GM21390 (cell line): ENCODE measurements at regions not wholly inside any gene's neighbourhood (a gene's known extent, or its start where the extent isn't known, plus 50 kb on each side); places are given as distances from the start of the nearest gene placed in this dataset.
"Not testable (repeated sequence)": the region's sequence is repeated elsewhere in the genome, so short reads cannot be mapped to it uniquely, and the experiment has no call there.

ENCODE experiments used
- ATAC-seq: cut with Tn5 transposase; IDR thresholded peaks from one replicate; pipeline ENCODE4 v1.9.1; 2021; ENCODE audit not compliant: unreplicated experiment

DNA sequence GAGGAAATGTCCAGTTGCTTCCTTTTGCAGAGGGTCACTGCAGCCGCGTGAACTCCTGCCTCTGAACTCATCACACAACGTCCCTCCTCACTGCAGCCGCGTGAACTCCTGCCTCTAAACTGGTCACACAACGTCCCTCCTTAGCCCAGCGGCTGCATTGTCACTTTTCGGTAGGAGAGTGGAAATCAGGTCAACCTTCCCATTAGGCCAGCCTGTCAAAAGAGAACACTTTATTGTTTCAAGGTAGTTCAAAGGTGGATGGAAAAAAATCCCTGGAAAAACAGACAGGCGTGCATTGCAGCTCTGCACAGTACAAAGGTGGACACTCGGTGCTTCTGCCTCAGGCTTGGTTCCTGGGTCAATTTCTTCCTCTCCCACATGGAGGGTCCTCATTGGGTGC lies 280.2 kb downstream of the FOXL1 start:
- no peak for ATAC-seq

DNA sequence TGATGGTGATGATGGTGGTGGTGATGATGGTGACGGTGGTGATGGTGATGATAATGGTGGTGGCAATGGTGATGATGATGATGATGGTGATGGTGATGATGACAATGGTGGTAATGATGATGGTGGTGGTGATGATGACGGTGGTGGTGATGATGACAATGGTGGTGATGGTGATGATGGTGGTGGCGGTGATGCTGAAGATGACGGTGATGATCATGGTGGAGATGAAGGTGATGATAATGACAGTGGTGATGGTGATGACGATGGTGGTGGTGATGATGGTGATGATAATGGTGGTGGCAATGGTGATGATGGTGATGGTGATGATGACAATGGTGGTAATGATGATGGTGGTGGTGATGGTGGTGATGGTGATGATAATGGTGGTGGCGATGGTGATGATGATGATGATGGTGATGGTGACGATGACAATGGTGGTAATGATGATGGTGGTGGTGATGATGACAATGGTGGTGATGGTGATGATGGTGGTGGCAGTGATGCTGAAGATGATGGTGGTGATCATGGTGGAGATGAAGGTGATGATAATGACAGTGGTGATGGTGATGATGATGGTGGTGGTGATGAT lies 283.0 kb downstream of the FOXL1 start:
- not testable (repeated sequence) for ATAC-seq

DNA sequence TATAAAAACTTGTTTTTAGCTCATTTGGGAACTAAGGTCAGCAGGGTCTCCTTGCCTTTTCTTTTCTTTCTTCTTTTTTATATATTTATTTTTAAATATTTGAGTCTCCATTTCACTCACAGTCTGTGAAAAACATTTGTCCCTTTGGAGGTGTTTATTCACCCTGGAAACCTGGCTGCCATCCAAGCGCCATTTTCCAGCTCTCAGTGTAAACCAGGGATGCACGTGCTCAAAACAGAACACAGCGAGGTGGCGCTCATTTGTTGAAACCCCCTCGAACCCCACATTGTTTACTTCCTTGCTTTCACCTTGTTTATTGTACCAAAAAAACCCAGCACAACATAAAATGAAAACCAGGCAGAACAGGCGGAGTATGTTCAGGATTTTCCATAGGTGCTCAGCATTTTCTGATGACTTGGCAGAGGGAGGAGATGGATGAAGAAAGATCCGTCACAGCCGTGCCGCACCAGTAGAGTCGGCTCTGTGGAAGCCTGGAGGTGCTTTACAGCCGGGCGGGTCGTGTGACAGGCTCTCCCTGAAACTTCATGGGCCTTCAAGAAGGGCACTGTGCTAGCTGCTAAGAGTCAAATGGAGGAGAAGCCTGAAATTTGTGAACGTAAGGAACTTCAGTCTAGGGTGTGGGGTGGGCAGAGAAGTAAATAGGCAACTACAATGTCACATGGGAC lies 284.4 kb downstream of the FOXL1 start:
- no peak for ATAC-seq

DNA sequence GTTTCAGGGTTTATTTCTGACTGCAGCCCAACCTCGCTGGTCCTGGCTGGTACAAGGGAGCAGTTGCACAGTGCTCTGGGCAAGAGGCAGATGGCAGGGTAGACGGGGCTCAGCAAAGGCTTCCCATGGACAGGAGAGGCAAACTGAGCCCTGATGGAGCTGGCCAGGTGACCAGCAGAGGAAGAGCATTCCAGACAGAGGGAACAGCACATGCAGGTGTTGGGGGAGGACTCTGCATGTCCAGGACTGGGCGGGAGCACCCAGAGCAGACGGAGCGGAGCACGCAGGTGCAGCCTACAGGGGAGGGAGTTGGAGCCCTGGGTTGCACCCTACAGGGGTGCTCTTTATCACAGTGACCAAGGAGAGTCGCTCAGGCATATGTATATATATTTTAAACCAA lies 285.3 kb downstream of the FOXL1 start:
- ATAC-seq = no peak

DNA sequence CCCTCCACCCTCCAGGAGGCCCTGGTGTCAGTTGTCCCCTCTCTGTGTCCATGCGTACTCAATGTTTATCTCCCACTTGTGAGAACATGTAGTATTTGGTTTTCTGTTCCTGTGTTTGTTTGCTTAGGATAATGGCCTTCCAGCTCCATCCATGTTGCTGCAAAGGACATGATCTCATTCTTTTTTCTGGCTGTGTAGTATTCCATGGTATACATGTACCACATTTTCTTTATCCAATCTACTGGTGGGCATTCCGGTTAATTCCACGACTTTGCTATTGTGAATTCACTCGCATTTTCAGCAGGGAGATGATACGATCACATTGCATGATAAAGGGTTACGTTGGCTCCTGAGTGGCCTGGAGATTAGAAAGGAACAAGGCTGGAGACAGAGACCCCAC lies 286.2 kb downstream of the FOXL1 start:
- no peak for ATAC-seq

DNA sequence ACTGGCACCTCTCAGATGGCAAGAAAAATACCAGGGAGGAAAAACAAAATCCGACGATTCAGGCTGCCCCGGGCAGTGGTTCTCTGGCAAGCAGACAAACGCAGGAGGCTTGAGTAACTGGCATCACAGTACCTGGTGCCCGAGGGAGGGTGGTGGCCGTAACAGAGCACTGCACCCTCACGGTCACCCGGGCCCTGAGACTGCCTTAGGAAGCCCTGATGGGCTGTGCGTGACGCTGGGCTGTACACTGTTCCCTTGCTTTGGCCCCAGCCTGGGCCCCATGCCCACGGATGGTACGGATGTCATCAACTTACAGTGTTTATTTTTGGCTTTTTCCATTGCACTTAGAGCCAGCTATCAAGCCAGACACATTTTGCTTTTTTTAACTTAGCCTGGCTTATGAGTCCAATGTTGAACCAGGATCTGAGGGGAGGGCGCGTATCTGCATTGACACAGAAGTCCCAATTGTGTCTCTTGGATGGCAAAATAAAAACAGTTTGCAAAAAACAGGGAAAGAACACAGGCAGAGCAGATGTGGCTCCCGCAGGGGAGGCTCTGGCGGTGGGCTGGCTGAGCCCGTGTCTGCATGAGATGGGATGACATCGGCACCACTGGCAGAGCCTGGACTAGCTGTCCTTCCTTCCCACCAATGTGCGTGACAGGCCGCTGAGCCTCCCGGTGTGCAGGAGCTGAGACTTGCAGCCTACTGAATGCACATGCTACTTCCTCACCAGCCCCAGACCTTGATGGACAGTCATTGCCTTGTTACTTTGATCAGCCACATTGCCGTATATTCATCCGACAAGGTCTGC lies 287.7 kb downstream of the FOXL1 start:
- ATAC-seq = no peak

DNA sequence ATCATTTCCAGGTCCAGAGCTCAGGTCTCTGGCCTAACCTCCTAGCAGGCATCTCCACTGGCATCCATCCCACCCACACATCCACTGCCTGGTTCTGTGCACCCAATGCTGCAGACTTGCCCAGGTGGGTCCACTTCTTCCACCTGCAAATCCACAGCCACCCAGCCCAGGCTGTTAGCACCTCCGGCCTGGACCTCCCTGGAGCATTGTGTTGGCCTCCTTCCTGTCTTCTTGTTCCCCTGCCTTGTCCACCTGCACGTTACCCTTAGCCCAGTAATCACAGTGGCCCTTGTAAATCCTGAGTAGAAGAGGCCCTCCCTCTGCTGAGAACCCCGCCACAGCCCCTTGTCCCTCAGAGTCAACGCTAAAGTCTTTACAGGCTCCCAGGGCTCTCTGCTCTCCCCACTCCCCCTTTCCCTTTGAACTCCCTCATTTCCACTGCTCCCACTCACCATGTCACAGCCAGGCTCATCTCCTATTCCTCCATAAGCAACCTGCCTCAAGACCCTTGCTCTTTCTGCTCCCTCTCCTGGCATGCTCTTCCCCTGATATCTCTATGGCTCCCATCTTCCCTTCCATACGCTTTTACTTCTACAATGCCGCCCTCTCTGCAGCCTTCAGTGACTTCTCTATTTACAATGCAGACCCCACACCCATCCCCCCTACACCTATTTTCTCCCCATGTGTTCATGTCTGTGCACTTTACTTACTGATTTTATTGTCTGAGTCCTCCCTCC lies 288.8 kb downstream of the FOXL1 start:
- ATAC-seq = no peak

DNA sequence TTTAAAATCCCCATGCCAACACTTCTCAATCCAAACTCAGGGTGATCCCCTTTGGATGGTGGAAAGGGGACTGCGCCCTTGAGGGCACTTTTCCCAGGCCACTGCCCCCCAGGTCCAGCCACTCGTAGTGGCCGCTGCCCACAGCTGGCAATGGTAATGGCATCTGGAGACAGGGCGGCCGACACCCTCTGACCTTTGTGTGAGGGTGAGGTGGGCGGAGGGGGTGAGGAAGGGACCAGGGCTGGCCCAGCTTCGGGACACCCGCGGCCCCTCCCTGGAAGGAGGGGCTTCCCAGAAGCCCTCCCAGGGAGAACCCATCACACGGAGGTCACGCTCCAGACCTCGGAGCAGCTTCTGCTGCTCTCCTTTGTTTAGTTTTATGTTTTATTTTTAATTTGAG lies 289.7 kb downstream of the FOXL1 start:
- no peak for ATAC-seq

DNA sequence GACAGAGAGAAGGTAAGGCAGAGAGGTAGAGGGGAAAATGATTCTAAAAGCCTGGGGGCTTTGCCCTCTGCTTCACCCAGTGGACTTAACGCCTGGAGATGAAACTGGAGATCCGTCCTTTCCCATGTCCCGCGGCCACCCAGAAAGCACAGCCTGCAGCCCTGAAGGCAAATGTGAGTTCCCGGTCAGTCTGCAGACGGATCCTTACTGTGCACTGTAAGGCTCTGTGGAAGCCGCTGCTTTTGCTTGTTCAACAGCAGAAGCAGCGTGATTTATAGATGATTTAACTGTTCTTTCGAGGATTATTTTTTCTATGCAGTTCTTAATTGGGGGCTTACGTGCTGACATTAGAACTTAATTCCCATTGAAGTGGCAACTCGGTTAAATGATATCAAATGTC lies 290.4 kb downstream of the FOXL1 start:
- ATAC-seq = no peak

DNA sequence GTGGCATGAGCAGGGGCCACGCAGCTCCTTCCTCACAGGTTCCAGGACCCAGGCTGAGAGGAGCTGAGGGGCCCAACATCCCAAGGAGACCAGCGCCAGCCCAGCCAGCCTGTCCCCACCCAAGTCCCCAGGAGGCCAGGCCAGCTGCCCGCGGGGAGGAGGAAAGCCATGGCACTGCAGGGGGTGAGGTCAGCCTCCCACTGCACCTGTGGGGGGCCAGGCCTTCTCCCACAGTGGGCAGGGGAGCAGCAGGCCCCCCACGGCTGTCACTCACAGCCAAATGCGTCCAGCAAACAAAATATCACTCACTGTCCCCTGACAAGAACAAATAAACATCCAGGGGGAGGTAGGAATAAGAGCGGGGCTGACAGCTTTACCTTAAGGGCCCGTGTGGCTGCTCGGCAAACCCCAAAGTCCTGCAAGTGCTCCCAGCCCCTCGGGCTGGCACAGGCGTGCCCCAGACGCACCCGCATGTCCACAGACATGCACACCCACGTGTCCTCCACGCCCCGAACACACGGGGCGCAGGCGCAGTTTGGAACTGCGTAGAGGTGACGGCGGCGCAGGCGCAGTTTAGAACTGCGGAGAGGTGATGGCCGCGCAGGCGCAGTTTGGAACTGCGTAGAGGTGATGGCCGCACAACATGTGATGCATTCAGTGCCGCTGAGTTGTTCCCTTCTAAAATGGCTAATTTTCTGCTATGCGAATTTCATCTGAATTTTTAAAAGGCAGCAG lies 291.1 kb downstream of the FOXL1 start:
- ATAC-seq = no peak

DNA sequence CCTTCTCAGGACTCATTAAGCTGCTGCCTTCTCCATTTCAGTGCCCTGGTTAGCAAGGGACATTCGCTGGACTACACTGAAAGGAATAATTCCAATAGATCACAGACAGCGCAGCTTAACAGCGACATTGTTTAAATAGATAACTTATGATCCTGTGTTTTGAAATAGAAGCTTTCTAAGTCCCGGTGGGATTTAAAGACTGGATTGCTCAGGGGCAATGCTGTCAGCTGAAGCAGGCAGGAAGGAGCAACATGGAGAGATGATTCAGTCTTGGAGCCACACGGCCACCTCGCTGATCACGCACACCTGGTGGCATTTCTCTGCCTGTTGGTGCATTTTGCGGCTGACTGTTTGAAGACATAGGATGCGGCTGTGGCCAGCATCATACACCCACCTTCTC lies 292.0 kb downstream of the FOXL1 start:
- ATAC-seq = no peak

DNA sequence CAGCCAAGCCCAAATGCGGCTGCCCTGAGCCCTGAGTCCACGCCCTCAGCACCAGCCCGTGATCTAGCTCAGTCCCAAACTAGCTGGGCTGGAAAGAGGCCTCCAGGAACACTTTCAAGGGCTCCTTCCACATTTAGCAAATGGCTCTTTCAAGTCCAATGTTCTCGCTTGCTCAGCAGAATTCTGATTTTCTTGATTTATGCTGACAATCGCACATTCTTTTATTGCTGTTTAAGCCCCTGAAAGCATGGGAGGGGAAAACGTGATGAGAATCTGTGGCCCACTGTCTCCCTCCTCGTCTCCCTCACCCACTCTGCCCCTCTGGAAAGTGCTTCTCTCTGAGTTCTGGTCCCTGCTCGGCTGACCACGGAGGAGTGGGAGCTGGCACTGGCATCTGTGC lies 293.8 kb downstream of the FOXL1 start:
- ATAC-seq = no peak

DNA sequence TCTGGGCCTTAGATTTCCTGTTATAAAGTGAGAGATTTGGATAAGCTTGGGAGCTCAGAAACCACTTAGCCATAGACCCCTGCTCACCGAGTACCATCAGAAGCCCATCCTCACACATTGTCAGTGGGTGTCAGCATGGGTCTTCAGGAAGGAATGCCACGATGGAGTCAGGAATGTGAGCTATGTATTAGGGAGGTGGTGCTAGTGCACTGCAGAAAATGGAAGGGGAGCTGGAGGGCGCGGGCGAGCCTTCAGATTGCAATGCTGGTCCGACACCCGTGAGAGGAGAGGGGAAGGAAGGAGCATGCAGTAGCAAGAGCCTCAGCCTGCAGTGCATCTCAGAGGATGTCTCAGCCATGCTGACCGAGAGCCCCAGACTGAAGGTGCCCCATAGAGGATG lies 294.5 kb downstream of the FOXL1 start:
- no peak for ATAC-seq

DNA sequence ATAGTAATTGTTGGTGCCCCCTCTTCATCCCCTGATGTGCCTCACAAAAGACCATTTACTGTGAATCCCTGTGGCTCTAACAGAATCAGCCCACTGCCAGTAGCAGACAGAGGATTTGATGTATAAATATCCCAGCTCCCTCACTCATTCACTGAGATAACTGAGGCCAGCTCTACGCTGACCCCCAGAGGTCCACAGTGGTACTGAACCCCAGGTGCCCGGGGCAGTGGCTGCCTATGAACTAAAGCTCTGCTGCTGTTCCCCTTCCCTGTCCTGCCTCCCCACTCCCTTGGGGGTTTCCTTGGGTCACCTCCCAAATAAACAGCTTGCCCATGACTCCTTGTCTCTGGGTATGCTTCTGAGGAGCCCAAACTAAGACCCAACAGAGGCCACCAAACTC lies 295.8 kb downstream of the FOXL1 start:
- ATAC-seq = no peak

DNA sequence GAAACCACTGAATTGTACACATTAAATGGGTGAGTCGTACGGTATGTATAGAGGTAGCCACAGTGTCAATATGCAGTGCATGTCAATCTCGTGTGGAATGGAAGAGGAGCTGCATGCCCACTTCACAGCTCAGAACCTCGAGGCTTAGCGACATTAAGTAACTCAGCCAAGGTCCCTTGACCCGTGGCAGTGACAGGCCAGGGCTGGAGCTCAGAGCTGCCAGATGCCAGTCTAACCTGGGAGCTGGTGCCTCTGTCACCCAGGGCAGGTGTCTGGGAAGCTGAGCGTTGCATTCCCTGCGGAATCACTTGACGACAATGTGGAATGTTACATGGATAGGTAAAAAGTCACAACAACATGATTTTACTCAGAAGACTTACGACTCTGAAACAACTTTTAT lies 298.1 kb downstream of the FOXL1 start:
- no peak for ATAC-seq

DNA sequence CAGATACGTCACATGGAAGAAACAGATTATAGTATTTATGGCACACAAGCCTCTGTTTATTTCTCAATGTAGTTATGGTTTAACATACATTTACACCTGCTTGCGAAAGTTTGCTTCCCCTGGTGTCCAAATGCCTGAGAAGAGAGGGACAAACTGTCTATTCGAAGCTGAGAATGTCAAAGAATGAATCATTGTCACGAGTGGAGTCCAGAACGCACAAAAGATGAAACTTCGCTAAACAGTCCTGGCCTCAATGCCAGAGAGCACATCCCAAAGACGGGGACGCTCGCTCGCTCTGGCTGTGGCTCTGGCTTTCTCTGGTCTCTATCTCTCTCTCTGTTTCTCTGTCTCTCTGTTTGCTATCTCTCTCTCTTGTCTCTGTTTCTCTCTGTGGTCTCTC lies 298.8 kb downstream of the FOXL1 start:
- ATAC-seq = no peak

DNA sequence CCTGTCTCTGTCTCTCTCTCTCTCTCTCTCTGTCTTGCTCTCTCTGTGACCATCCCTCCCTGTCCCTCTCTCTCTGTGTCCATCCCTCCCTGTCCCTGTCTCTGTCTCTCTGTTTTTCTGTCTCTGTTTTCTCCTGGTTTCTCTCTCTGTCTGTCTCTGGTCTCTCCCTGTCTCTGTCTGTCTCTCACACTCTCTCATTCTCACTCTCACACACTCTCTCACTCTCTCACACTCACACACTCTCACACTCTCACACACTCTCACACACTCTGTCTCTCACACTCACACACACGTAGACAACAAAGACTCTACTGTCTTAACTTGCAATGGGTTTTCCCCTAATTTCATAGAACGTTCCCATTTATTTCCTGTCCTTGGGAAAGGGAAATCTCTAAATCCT lies 299.5 kb downstream of the FOXL1 start:
- no peak for ATAC-seq

DNA sequence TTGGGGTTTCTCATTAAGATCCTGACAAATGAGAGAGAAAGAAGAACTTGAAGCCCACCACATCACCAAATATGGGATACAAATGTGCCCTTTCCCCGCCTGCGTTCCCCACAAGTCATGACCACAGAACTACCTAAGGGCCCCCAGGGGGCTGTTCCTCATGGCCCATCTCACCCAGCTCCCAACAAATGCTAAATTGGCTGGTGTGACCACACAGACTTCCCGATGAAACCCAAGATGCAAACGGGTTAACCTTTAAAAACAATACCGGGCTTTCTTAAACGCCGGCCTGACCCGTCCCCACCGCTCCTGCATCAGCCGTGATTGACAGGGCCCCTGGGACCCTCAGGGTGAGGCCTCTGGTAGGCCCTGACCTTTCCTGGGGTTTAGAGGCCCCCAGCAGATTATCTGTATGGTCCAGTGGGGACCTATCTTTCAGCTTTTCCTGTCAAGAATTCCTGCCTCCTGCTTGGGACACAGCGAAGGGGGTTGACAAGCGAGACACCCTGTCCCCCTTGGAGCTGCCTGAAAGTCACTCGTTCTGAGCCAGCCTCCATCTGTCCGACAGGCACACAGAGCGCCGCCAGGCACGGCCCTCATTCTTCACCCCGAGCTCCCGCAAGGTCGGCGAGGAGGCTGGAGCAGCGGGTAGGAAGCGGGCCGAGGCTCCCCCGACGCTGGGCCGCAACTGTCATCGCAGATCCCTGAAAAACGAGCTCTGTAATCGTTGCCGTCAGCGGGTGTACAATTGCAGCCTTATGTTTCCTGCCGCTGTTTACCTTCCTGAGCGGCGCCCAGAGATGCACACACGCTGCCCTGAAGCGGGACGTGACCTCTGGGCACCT lies 300.1 kb downstream of the FOXL1 start:
- ATAC-seq = no peak

DNA sequence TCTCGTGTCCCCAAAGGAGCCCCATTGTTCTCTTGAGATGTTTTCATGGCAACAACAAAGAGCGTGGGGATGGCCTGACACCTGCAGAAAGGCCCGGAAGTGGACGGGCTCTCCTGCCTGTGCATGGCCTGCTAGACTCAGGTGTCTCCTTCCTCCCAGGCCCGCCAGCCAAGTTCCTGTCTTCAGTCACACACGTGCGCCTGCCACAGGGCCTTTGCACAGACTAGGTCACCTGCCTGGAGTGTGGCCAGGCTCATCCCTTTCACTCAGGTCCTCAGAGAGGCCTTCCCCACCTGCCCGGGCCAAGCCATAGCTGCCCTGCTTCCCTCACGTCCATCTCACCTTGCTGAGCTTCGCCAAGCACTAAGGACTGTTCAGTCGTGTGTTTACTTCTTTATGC lies 300.9 kb downstream of the FOXL1 start:
- no peak for ATAC-seq
